DMS53 treated with DMSO at 0.1 percent for 48 hours (cell line): ENCODE measurements at regions not wholly inside any gene's neighbourhood (a gene's known extent, or its start where the extent isn't known, plus 50 kb on each side); places are given as distances from the start of the nearest gene placed in this dataset.

Experiments
- DNase-seq: peaks from one replicate; lab custom pipeline; 2025; ENCODE audit not compliant: unreplicated experiment; lab: John Stamatoyannopoulos, UW

DNA sequence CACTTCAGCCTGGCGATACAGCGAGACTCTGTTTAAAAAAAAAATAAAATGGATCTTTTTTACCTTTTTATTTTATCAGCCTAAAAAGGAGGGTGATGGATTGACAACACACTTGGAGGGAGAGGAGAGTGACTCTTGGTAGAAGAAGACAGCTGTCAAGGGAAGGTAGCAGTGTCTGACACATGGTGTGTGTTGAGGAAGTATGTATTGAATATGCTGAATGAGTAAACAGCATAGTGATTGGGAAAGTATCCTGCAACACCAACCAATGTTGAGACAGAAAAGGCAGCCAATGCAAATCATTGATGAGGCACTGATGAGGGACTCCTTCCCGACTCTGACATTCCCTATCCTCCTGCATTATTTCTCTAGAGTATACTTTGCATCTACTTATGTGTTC lies 306.4 kb downstream of the LPIN1 start:
- DNase-seq = no peak

DNA sequence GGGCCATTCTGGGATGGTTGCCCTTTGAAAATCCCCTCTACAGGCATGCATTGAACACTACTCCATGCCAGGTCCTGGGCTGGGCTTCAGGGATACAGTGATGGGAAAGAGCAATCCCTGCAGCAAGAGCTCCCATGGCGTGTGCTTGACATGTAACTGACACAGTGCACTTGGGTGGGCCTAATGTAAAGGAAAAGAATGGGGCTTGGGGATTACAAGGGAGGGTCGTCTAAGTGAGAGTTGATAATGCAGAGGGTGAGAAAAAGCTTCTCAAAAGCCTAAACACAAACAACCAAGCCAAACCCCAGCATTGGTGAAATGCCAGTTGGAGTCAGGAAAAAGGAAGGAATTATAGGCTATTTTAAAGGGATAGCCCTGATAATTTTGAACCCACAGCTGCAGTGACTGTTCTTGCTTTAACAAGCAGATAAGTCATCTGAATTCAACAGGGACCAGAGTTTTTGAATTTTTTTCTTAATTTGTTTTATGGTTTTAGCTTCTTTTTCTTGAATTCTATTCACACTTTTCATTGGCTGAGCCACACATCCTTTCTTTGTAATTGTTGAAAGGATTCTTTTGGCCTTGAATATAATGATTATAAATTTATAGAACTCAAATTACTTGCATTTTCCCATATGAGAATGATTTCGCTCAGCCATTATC lies 308.7 kb downstream of the LPIN1 start:
- DNase-seq = no peak

DNA sequence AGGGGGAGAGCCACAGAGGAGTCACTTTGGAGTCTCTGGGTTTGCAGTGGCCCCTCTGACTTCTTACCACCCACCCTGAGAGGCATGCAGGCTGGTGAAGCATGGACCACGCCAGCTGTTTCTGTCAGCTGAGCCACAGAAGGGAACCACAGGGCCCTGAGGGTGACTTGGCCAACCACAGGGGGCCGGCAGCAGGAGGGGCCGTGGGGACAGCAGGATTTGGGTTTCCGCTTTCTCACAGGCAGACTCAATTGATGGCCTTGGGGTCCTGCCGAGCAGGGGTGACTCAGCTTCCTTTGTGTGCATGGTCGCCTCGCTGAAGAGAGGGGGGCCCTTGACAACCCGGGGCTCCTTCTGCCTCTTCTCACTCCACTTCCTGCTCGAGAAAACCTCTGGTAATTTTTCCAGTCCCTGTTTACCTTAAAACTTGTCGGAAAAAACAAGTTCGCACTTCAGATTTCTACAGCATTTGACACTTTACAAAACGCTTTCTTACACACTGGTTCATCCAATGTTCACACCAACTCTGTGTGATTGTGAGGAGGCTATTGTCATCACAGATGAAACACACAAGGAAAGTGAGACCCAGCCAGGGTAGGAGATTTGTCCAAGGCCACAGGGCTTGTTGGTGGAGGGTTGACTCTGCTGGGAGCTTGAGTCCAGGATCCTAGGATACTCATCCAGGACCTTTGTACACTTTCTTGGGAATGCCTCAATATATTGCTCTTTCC lies 311.2 kb downstream of the LPIN1 start:
- DNase-seq = no peak

DNA sequence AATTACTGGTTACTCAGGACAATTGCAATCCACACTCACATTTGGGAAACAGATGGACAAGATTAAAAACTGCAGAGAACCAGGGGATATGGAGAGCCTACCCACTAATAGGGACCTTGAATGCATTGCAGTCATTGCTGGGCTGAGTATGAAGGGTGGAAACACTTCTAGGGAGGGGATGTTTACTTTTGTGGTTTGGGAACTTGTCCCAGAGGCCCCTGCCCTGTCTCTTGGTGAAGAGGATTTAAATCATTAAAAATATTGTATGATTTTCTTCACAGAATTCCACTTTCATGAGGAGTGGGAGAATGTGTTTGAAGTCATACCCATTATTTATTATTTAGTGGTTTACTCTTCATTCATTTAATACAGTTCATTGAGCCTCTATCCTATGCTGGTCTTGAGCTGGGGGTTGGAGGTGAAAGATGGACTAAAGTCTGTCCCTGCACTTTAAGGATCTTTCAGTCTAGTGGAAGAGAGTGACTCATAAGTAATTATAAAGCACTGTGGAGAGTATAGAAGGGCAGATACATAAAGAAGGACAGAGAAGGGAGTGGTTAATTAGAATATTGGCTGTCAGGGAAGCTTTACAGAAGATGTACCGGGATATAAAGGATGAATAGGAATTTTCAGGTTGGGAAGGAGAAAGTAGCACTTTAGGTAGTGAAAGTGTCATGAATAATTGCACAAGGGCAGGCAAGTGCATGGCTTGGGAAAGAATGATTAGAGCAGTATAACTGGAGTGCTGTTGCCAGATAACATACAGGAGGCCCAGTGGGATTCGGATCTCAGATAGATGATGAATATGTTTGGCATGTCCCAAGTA lies 313.4 kb downstream of the LPIN1 start:
- no peak for DNase-seq

DNA sequence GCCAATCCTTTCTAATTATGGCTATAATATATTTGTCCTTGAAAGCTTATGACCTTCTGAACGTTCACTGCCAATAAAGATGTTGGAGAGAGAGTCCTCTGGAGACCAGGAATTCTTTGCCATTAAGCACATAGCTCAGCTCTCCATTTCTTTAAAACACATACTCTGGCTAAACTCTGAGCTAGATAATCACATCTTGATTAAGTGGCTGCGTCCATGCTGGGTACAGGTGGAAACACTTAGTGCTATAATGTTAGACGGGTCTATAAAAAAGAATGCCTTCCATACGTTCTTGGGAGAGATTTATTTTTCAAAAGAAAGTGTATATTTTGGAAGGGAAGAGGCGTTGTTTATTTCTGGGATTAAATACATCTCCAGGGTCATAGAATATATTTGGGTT lies 314.5 kb downstream of the LPIN1 start:
- no peak for DNase-seq

DNA sequence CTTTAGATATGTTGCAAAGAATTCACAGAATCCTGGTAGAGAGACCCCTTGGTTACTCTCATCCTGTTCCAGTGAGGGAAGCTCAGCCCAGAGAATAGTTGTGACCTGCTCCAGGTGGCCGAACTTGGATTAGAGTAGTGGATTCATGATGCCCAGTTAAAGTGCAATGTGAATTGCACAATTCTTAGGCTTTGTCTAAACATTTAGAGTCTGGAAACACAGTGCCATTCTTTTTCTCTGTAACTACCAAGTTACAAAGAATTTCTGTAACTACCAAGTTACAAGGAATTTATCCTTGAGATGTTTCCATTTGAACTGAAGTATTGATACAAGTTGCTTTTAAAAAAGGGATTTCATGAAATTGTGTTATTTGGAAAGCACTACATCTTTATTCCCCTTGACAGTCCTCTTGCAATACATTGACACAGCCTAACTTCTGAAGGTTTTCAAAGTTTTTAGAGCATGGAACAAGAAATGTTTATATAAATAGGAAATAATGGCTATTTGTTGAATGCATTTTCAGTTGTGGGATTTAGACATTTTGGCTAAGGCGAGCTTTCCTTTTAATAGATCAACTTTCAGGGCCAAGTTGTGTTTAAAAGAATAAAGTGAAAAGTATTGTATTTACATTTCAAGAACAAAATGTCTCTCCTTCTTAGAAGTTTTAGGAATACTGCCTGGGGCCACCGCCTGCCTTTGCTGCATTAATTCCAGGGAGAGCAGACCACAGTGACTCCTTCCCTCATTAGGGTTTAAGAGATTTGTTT lies 315.0 kb downstream of the LPIN1 start:
- no peak for DNase-seq

DNA sequence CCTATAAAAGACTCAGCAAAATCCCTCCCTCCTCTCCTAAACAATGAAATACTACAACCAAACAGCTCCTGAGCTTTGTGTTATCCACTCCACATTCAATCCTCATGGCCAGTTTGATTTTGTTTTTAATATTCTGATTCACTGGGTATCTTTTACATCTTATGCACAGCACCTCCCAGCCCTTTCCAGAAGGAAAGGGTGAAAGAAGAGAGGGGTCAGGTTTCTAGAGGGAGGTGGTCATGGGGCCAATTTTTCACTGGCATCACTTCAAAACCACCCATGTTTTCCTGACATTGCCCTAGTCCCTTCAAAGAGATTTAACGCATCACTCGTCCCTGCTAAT lies 315.6 kb downstream of the LPIN1 start:
- no peak for DNase-seq

DNA sequence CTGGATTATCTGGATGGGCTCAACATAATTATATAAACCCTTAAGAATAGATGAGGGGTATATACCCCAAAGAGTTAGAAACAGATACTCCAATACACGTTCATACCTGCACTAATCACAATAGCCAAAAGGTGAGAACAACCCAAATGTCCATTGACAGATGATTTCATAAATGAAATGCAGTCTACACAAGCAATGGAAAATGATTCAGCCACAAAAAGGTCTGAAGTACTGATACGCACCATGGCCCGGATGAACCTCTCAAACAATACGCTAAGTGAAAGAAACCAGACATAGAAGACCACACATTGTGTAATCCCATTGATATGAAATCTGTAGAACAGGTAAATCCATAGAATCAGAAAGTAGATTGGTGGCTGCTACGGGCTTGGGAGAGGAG lies 316.8 kb downstream of the LPIN1 start:
- DNase-seq = no peak

DNA sequence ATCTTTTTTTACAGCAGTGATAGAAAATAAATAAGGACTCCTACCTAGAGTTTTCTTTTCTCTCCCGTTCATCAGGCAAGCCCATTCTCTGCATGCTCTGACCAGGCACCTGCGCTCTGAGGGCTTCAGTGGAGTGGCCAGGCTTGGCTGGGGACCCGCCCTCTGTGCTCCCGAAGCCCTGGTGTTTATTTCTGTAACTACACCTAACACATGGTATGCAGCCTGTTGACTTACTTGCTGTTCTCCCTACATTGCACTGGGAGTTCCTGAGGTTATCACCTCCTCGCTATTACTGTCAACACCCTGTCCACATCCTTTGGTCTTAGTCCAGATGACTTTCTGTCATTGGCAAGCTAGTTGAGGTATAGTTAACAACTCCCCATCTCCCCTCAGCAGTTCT lies 317.7 kb downstream of the LPIN1 start:
- no peak for DNase-seq

DNA sequence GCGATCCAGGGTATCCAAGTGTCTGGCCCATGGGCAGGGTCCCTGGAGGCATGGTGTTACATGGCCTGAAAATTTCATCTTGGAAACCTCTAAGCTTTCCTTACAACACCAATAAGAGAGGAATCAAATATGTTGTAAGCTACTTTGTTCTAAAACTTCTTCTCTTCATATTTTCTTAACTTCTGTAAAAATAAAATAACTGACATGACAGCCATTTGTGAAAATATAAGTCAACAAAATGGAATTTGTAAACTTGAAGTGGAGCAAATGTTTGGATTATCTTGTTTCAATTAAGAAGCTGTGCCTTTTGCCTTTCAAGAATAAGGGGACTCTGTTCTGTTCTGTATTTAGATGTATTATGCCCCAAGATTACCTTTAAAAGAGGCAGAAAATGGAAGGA lies 319.7 kb downstream of the LPIN1 start:
- no peak for DNase-seq

DNA sequence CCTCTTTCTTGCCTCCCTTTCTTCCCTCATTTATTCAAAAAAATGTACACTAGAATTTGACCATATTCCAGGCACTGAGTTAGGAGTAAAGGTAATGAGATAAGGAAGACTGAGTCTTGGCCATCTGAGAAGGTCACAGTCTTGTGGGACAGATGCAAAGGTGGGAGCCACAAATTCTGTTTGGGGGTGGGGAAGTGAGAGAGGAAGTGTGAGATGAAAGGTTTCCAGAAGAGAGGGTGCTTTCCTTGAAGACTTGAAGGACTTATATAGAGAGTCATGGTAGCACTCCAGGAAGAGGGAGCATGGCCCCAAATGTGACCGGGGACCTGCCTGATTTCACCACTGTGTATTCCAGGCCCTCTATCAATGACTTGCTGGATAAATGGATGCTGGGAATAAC lies 320.6 kb downstream of the LPIN1 start:
- DNase-seq = no peak

DNA sequence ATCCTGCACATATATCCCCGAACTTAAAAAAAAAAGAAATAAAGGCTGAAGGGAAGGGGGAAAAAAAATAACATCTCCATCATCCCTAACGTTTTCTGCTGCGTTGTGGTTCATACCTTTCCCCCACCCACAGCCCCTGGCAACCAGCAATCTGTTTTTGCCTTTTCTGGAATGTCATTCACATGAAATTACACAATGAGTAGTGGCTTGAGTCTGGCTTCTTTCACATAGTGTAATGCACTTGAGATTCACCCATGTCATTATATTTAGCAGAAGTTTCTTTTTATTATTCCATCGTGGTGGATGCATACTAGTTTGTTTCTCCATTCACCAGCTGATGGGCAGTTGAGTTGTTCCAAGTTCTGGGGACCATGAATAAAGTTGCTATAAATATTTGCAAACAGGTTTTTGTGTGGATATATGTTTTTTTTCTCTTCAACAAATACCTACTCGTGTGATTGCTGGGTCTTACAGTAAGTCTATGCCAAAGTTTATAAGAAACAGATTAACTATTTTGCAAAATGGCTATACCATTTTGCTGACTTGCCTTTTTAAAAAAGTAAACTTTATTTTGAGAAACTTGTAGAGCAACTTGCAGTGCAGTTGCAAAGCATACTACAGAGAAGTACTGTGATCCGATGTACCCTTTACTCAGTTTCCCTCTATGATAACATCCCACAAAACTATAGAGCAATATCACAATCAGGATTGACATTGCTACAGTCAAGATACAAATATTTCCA lies 322.5 kb downstream of the LPIN1 start:
- DNase-seq = no peak

DNA sequence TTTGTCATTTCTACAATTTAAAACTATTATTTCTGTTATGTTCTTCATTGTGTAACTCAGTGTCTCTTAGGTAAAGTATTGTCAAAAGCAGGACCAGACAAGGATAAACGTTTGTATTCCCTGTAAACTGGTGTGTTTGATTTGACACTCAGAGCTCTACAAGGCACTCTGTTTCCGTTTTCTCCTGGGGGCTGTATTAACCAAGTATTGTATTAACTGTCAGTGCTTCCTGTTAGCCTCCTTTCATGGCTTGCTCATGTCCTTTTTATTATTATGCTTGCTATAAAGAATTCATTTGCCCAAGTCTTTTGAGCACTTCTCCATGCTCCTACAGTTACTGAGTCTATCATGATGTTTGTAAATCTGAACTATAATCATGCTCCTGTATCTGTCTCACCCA lies 323.7 kb downstream of the LPIN1 start:
- DNase-seq = no peak

DNA sequence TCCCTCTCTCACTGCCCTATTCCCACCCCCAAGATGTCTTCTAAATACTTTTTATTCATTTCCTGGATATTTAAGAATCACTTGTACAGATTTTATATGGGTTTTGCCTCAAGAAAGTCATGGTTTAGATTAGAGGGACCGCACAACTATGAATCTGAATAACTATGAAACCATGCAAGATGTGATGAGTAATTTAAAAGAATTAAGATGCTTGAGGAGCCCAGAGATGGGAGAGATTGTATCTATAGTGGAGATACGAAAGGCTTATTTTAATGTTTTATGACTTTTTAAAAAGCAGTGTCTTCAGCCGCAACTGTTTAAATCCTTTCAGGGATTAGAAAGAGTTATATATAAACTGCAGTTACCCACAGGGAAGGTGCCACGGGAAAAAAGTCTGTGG lies 324.1 kb downstream of the LPIN1 start:
- DNase-seq = no peak

DNA sequence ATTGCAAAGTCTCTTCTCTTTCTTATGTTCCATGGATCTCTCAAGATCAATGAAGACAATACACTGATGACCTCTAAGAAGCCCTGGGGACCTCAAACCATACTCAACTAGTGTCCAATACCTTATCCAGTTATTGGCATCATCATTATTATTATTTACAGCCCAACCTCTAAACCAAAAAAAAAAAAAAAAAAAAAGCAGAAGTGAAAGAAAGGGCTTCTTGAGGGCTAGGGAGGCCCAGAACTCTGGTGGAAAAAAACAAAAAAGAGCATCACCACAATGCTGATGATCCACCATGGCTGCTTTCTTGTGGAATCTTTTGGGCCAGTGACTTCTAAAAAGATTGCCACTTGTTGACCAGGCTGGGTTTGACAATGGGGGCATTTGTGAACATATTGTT lies 324.9 kb downstream of the LPIN1 start:
- DNase-seq = no peak

DNA sequence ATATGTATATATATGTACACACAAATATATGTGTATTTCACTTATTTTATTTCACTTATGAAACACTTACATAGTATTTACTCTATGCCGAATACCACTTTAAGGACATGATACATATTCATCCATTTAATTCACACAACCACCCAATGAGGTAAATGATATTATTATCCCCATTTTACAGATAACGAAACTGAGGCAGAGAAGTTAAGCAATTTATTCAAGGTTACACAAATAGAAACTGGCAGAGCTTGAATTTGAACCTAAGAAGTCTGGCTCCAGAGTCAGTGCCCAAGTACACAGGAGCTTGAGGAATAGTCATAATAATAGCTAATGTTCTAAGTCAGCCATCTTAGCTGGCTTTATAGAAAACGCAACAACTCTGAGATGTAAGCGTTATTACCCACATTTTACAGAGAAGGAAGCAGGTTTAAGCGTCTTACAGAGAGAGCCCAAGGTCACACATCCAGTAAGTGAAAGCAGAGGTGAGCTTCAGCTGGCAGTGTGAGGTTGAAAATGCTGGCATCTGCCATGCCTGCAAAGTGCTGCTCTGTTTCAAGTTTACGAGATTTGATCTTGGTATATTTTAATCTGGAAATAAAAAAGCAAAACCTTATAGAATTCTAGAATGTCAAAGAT lies 326.9 kb downstream of the LPIN1 start:
- no peak for DNase-seq

DNA sequence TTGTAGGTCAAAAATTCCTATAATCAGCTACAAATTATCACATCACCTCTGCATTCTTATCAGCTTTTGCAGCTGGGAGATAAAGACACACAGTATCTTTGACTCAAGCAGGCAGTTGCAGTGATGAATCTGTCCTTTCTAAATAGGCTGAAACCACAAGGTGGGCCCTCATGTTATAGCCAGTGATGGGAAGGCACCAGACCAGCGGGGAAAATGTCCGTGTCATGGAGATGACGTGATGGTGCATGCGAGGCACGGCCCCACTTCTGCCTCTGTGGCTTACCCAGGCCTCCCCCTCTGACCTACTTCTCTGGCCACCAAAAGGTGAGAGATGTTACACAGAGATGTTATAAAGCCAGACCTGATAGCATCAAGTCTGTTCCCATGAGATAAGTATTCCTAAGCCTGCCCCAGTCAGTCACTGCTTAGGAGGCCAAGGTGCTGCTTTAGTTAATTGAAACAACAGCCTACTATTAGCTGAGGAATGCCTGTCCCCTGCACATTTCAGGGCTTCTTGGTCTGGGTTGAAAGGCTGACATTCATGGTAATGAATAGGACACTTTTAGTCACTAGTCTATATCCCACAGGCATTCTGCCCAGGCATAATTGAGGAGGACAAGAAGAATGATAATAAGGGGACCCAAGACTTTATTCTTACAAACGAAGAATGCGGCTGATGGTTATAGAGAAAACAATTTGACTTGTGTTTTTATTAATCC lies 327.9 kb downstream of the LPIN1 start:
- DNase-seq = no peak

DNA sequence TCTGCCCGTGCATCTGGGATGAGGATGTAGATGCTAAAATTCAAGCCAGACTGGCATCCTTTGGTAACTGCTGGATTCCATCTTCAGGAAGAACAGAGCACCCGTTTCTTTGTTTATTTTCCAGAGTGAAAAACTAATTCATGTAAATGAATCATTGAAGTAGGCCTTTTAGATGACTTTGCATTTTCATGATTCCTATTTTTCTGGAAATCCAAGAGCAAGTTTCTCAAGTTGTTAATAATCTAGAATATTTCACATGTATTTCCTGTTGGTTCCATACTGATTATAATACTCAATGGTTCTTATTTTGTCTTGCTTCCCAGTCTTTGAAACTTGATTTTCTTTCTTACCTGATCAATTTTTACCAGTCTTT lies 328.4 kb downstream of the LPIN1 start:
- no peak for DNase-seq

DNA sequence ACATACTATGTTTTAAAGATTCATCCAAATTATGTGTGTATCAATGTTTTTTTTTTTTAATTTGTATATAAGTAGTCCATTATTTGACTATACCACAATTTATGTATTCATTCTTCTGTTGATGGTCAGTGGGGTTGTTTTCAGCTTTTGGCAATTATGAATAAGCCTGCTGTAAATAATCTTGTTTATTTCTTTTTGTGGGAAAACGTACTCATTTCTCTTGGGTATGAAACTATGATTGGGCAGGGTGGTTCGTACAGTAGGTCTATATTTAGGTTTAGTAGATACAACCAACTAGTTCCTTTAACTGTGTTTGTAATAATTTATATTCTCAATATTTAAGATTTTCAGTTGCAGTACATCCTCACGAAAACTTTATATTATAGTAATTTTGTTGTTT lies 329.2 kb downstream of the LPIN1 start:
- DNase-seq = no peak

DNA sequence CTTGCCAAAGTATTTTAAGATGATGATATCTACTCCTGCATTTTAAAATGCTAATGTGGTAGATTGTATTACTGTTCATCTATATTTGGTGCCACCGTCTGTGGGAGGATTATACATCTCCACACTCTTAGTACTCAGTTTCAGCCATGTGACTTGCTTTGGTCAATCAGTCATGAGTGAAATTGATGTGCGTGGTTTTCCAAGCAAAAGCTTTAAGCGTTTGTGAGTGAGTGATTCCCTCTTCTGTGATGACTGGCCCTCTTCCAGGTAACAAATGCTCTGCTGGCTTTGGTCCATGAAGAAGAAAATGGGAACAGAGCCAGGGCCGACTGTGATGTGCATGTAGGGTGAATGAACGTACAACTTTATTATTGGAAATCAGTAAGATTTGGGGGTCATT lies 330.4 kb downstream of the LPIN1 start:
- no peak for DNase-seq
